Fibroblast of gingiva (primary cell): ENCODE measurements at regions not wholly inside any gene's neighbourhood (a gene's known extent, or its start where the extent isn't known, plus 50 kb on each side); places are given as distances from the start of the nearest gene placed in this dataset.

Experiments used
- DNase-seq: peaks from one replicate; pipeline ENCODE4 v3.0.0-alpha.2; 2011; ENCODE audit warnings: low read depth

- no peak for DNase-seq
These were observed 96.7 kb upstream of the SMIM23 start for GRCh38 chr5:171688696-171689495.

- DNase-seq: no peak
These were observed 95.7 kb upstream of the SMIM23 start for GRCh38 chr5:171689853-171690417.

- no peak for DNase-seq
These were observed 93.5 kb upstream of the SMIM23 start for GRCh38 chr5:171692107-171692506.

- DNase-seq: no peak
These were observed 92.7 kb upstream of the SMIM23 start for GRCh38 chr5:171692936-171693335.

GRCh38 chr5:171693412-171693811 is 92.2 kb upstream of the SMIM23 start:
- no peak for DNase-seq

GRCh38 chr5:171695804-171696203 is 89.8 kb upstream of the SMIM23 start:
- DNase-seq: no peak

- no peak for DNase-seq
These were observed 88.2 kb upstream of the SMIM23 start for GRCh38 chr5:171697221-171698102.

- DNase-seq: peak; percentile 61
These were observed 85.2 kb upstream of the SMIM23 start for GRCh38 chr5:171700318-171700912.

- no peak for DNase-seq
These were observed 84.5 kb upstream of the SMIM23 start for GRCh38 chr5:171701100-171701541.

- DNase-seq: peak; percentile 46
These were observed 83.4 kb upstream of the SMIM23 start for GRCh38 chr5:171702135-171702770.

GRCh38 chr5:171703146-171703545 is 82.5 kb upstream of the SMIM23 start:
- DNase-seq: no peak

GRCh38 chr5:171705036-171705435 is 80.6 kb upstream of the SMIM23 start:
- no peak for DNase-seq

GRCh38 chr5:171705830-171706468 is 79.7 kb upstream of the SMIM23 start:
- no peak for DNase-seq

- DNase-seq: no peak
These were observed 78.7 kb upstream of the SMIM23 start for GRCh38 chr5:171706736-171707441.

- DNase-seq: no peak
These were observed 78.2 kb upstream of the SMIM23 start for GRCh38 chr5:171707442-171707792.

- DNase-seq: no peak
These were observed 75.7 kb upstream of the SMIM23 start for GRCh38 chr5:171709930-171710329.

- DNase-seq: no peak
These were observed 75.1 kb upstream of the SMIM23 start for GRCh38 chr5:171710451-171711024.

- DNase-seq: no peak
These were observed 74.0 kb upstream of the SMIM23 start for GRCh38 chr5:171711571-171711970.

- peak; percentile 27 for DNase-seq
These were observed 73.0 kb upstream of the SMIM23 start for GRCh38 chr5:171712616-171713015.

GRCh38 chr5:171713152-171713551 is 72.5 kb upstream of the SMIM23 start:
- no peak for DNase-seq
